Gastrocnemius medialis (tissue), 4 donors: ENCODE measurements at regions not wholly inside any gene's neighbourhood (a gene's known extent, or its start where the extent isn't known, plus 50 kb on each side); places are given as distances from the start of the nearest gene placed in this dataset.

Experiments used
- CTCF ChIP-seq, 5 experiments: fragments of 450-650 bp in 3 of 5; fragments of 200-600 bp in 2 of 5; sonication (generic) in 2 of 5; IDR thresholded peaks in 4 of 5; conservative IDR thresholded peaks in 1 of 5; 1 replicate in 4 of 5; 2 replicates in 1 of 5; pipeline ENCODE4 v1.5.1; 2016 to 2019; ENCODE audit warnings: antibody characterized with exemption in 5 of 5, mild to moderate bottlenecking in 3 of 5, moderate library complexity in 3 of 5
- POLR2A ChIP-seq, 2 donors: fragments of 450-650 bp; IDR thresholded peaks; one replicate each; pipeline ENCODE4 v1.6.1; 2017; ENCODE audit warnings: antibody characterized with exemption in 2 of 2, mild to moderate bottlenecking in 2 of 2, moderate library complexity in 2 of 2

- no peak for TF ChIP-seq CTCF (IDR thresholded peaks at IDR 0.05 in 4 of 5, conservative IDR thresholded peaks at IDR 0.05 in 1 of 5)
- TF ChIP-seq POLR2A (IDR thresholded peaks at IDR 0.05): no peak
Measured at GRCh38 chr15:19956124-19956796, 585.3 kb downstream of the GOLGA6L6 start.
